Bronchial epithelial cell (primary cell): ENCODE measurements at regions not wholly inside any gene's neighbourhood (a gene's known extent, or its start where the extent isn't known, plus 50 kb on each side); places are given as distances from the start of the nearest gene placed in this dataset.

Experiments
- DNase-seq: peaks from one replicate; pipeline ENCODE4 v3.0.0-alpha.2; 2010; ENCODE audit warnings: low read depth
- FAIRE-seq: peaks from 2 replicates; lab custom pipeline; 2011; peaks lifted over from hg19 to GRCh38; lab: Jason Lieb, UNC
- H3K27me3 ChIP-seq: 2 replicates; pipeline ENCODE4 v1.5.1; 2011; ENCODE audit warnings: low read length; ENCODE audit not compliant: control insufficient read depth, insufficient read depth
- H3K36me3 ChIP-seq: 2 replicates; pipeline ENCODE4 v1.5.1; 2011; ENCODE audit warnings: low read length; ENCODE audit not compliant: control insufficient read depth, insufficient read depth
- H3K4me3 ChIP-seq: 2 replicates; pipeline ENCODE4 v1.5.1; 2011; ENCODE audit warnings: mild to moderate bottlenecking, low read depth, low read length, control low read depth
- CTCF ChIP-seq: IDR thresholded peaks from 2 replicates; pipeline ENCODE4 v1.5.1; 2011; ENCODE audit warnings: mild to moderate bottlenecking, moderate library complexity, low read length, control low read depth, inconsistent platforms; ENCODE audit not compliant: insufficient read depth, severe bottlenecking

- no peak for TF ChIP-seq CTCF
- H3K36me3 ChIP-seq, result no peaks in the 10 kb centered on the region
- H3K4me3 ChIP-seq, result no peak overlapping the region
- H3K27me3 ChIP-seq, result no peaks in the 10 kb centered on the region
- FAIRE-seq, result no peak
- no peak for DNase-seq
These were observed 67.3 kb upstream of the PRPS1 start for GRCh38 chrX:107560980-107561379.

- no peaks in the 10 kb centered on the region for H3K36me3 ChIP-seq
- FAIRE-seq, result no peak
- no peak overlapping the region for H3K4me3 ChIP-seq
- no peaks in the 10 kb centered on the region for H3K27me3 ChIP-seq
- no peak for TF ChIP-seq CTCF
- no peak for DNase-seq
These were observed 66.7 kb upstream of the PRPS1 start for GRCh38 chrX:107561468-107562215.

- TF ChIP-seq CTCF, result no peak
- DNase-seq, result peak; percentile 43
- Histone ChIP-seq H3K36me3 (no peaks in the 10 kb centered on the region), H3K27me3 (no peaks in the 10 kb centered on the region), H3K4me3 (no peak overlapping the region)
- no peak for FAIRE-seq
These were observed 65.8 kb upstream of the PRPS1 start for GRCh38 chrX:107562482-107562881.

- H3K27me3 ChIP-seq, result no peaks in the 10 kb centered on the region
- DNase-seq (no peak), FAIRE-seq (no peak)
- TF ChIP-seq CTCF, result no peak
- no peaks in the 10 kb centered on the region for H3K36me3 ChIP-seq
- no peak overlapping the region for H3K4me3 ChIP-seq
These were observed 64.5 kb upstream of the PRPS1 start for GRCh38 chrX:107563824-107564223.

GRCh38 chrX:107565015-107565414, 63.3 kb upstream of the PRPS1 start:
- DNase-seq (no peak), FAIRE-seq (no peak)
- Histone ChIP-seq H3K4me3 (no peak overlapping the region), H3K27me3 (no peaks in the 10 kb centered on the region), H3K36me3 (no peaks in the 10 kb centered on the region)
- no peak for TF ChIP-seq CTCF

- Histone ChIP-seq H3K27me3 (no peaks in the 10 kb centered on the region), H3K36me3 (no peaks in the 10 kb centered on the region), H3K4me3 (no peak overlapping the region)
- no peak for TF ChIP-seq CTCF
- peak; percentile 64 for DNase-seq
- FAIRE-seq, result no peak
These were observed 62.2 kb upstream of the PRPS1 start for GRCh38 chrX:107565931-107566603.
